ENCODE measurements at regions not wholly inside any gene's neighbourhood (a gene's known extent, or its start where the extent isn't known, plus 50 kb on each side); places are given as distances from the start of the nearest gene placed in this dataset.

GRCh38 chr20:52586660-52587059, 385.5 kb upstream of the TSHZ2 start:
- Histone ChIP-seq H3K9me3 (ENCODE audit: control insufficient read depth, insufficient read depth, low read length) (no peaks in the 10 kb centered on the region), H4K20me1 (ENCODE audit: insufficient read depth, low read length) (no peaks in the 10 kb centered on the region), H3K27ac (ENCODE audit: insufficient read depth, low read length) (no peak overlapping the region), H2AK5ac (ENCODE audit: low read depth, low read length) (no peak overlapping the region), H4K8ac (ENCODE audit: low read depth in 2 of 2, low read length in 2 of 2) (no peak overlapping the region), H2BK20ac (ENCODE audit: low read depth, low read length) (no peak overlapping the region), H3K36me3 (ENCODE audit: control insufficient read depth, insufficient read depth, low read length) (no peaks in the 10 kb centered on the region), H3K4me1 (ENCODE audit: control insufficient read depth, insufficient read depth, low read length) (no peaks in the 10 kb centered on the region), H3K4ac (ENCODE audit: low read depth, low read length) (no peak overlapping the region), H3K4me2 (ENCODE audit: low read depth, low read length) (no peak overlapping the region), H2AK9ac (replicated peaks; ENCODE audit: low read depth, low read length, poor library complexity) (no peak overlapping the region), H4K91ac (ENCODE audit: insufficient read depth, low read depth, low read length) (no peak overlapping the region), H3K14ac (replicated peaks; ENCODE audit: low read depth, low read length) (no peak overlapping the region), H2BK120ac (ENCODE audit: low read depth, low read length) (no peak overlapping the region), H3K23ac (ENCODE audit: low read depth, low read length) (no peak overlapping the region), H3K18ac (ENCODE audit: low read depth, low read length) (no peak overlapping the region), H3K9ac (ENCODE audit: low read depth, low read length) (no peak overlapping the region), H3K56ac (ENCODE audit: extremely low read depth, insufficient read depth, low read length) (no peak overlapping the region), H3K9me1 (ENCODE audit: insufficient read depth, low read length) (no peaks in the 10 kb centered on the region), H2BK15ac (ENCODE audit: low read depth, low read length) (no peak overlapping the region), H4K5ac (ENCODE audit: low read depth, low read length) (no peak overlapping the region), H3K79me1 (ENCODE audit: low read depth in 1 of 2, low read length in 2 of 2) (no peaks in the 10 kb centered on the region), H3K27me3 (ENCODE audit: control insufficient read depth, insufficient read depth, low read length) (no peaks in the 10 kb centered on the region), H2AFZ (replicated peaks; ENCODE audit: low read length, poor library complexity) (no peak overlapping the region), H2BK5ac (ENCODE audit: low read depth, low read length, poor library complexity, severe bottlenecking) (no peak overlapping the region), H3K4me3 (ENCODE audit: insufficient read depth, low read depth, low read length) (no peak overlapping the region)
- DNase-seq (no peak), ATAC-seq (ENCODE audit: low read depth) (no peak)
- in situ Hi-C loops (cut with MboI; ENCODE audit: low sequenced_read_pairs) (no loop called here), intact Hi-C loops (cut with micrococcal nuclease) (no loop called here), dilution Hi-C loops (cut with HindIII; ENCODE audit: low sequenced_read_pairs, unreplicated experiment) (no loop called here)
- TF ChIP-seq CEBPB (IDR thresholded peaks at IDR 0.05; ENCODE audit: low read depth, low read length), result no peak
- no peak for TF ChIP-seq CTCF (conservative IDR thresholded peaks at IDR 0.05; ENCODE audit: low read depth, low read length)
- no peak for TF ChIP-seq BHLHE40 (IDR thresholded peaks at IDR 0.05; ENCODE audit: low read depth, low read length)
- TF ChIP-seq FOS (IDR thresholded peaks at IDR 0.05; ENCODE audit: low read depth, low read length), result no peak
- ChIA-PET POLR2A (ENCODE audit: unreplicated experiment) (no interaction called here), CTCF (no interaction called here)
- BruUV-seq (replicated peaks), result no TSS peak

All from IMR-90 (cell line).